Upper lobe of right lung (tissue), 1 donor: ENCODE measurements at regions not wholly inside any gene's neighbourhood (a gene's known extent, or its start where the extent isn't known, plus 50 kb on each side); places are given as distances from the start of the nearest gene placed in this dataset.
A peak's percentile ranks its signal among the peaks of the same experiment; 100 is the strongest.
"Not testable (repeated sequence)": the region's sequence is repeated elsewhere in the genome, so short reads cannot be mapped to it uniquely, and the experiment has no call there.

ENCODE experiments used
- ATAC-seq: fragments of 200-7000 bp; cut with Tn5 transposase; one replicate; pipeline ENCODE4 v1.9.1; 2020; ENCODE audit warnings: mild to moderate bottlenecking, moderate library complexity
- DNase-seq: peaks from one replicate; pipeline ENCODE4 v3.0.0-alpha.2; 2020
- H3K27ac ChIP-seq: fragments of 200-600 bp; one replicate; pipeline ENCODE4 v1.8.0; 2022
- H3K27me3 ChIP-seq: fragments of 200-600 bp; one replicate; pipeline ENCODE4 v1.8.0; 2022; ENCODE audit warnings: mild to moderate bottlenecking
- H3K36me3 ChIP-seq: fragments of 200-600 bp; one replicate; pipeline ENCODE4 v1.8.0; 2022
- H3K4me1 ChIP-seq: fragments of 200-600 bp; one replicate; pipeline ENCODE4 v1.8.0; 2022
- H3K4me3 ChIP-seq: fragments of 200-600 bp; one replicate; pipeline ENCODE4 v1.8.0; 2022; ENCODE audit warnings: mild to moderate bottlenecking
- H3K9me3 ChIP-seq: fragments of 200-600 bp; one replicate; pipeline ENCODE4 v1.8.0; 2022
- intact Hi-C: fragments of 100-400 bp; cut with DNase I; formaldehyde crosslinking; loops from one replicate; pipeline ENCODE4 v1.11.0; 2022
- TF ChIP-seq, protein P1 (sequence below): fragments of 200-600 bp; IDR thresholded peaks from one replicate; pipeline ENCODE4 v1.8.0; 2022; ENCODE audit warnings: antibody characterized with exemption
- donor health status: DM: no; HTN: yes; CAD: no; lungs with severe emphysema.

DNA sequence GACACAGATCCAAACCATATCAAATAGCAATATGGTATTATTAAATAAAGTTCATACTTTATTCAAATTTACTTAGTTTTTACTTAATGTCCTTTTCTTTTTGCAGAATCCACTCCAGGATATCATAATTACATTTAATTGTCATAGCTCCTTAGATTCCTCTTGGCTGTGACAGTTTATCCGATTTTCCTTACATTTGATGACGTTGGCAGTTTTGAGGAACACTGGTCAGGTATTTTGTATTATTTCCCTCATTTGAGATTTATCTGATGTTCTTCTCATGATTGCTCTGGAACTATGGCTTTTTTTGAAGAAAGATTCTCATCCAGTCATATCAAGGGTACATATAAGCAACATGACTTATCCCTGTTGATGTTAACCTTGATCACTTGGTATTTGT is 198.3 kb upstream of the STAC start:
- Histone ChIP-seq H3K27ac (no peak overlapping the region), H3K36me3 (no peaks in the 10 kb centered on the region), H3K4me1 (no peaks in the 10 kb centered on the region), H3K27me3 (no peaks in the 10 kb centered on the region), H3K9me3 (no peaks in the 10 kb centered on the region), H3K4me3 (no peak overlapping the region)
- DNase-seq (no peak), ATAC-seq (no peak)
- intact Hi-C loops: no loop called here
- TF ChIP-seq, protein P1, sequence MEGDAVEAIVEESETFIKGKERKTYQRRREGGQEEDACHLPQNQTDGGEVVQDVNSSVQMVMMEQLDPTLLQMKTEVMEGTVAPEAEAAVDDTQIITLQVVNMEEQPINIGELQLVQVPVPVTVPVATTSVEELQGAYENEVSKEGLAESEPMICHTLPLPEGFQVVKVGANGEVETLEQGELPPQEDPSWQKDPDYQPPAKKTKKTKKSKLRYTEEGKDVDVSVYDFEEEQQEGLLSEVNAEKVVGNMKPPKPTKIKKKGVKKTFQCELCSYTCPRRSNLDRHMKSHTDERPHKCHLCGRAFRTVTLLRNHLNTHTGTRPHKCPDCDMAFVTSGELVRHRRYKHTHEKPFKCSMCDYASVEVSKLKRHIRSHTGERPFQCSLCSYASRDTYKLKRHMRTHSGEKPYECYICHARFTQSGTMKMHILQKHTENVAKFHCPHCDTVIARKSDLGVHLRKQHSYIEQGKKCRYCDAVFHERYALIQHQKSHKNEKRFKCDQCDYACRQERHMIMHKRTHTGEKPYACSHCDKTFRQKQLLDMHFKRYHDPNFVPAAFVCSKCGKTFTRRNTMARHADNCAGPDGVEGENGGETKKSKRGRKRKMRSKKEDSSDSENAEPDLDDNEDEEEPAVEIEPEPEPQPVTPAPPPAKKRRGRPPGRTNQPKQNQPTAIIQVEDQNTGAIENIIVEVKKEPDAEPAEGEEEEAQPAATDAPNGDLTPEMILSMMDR: no peak

DNA sequence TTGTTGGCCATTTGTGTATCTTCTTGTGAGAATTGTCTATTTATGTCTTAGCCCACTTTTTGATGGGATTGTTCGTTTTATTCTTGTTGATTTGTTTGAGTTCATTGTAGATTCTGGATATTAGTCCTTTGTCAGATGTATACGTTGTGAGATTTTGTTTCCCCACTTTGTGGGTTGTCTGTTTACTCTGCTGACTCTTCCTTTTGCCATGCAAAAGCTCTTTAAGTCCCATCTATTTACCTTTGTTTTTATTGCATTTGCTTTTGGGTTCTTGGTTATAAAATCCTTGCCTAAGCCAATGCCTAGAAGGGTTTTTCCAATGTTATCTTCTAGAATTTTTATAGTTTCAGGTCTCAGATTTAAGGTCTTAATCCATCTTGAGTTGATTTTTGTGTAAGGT is 193.1 kb upstream of the STAC start:
- H3K27ac ChIP-seq, H3K4me3 ChIP-seq, H3K36me3 ChIP-seq, intact Hi-C loops, DNase-seq, ATAC-seq, H3K4me1 ChIP-seq, H3K9me3 ChIP-seq, H3K27me3 ChIP-seq: not testable (repeated sequence)

DNA sequence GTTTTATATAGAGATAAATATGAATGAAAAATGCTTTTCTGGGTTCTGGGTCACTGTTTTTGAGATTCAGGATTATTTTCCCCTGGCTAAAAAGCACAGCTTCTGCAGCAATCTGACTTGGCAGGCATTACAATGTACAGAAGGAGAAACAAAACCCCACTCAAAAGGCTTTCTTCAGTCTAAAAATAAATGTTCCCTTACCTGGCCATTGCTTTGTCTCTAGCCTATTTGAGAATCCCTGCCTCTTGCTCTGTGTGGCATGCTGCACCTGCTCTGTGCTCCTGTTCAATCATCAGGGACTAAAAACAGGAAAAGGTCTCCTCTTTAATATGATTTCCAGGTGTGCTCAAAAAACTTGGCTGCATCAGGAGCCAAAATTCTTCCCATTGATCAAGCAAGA is 187.4 kb upstream of the STAC start:
- intact Hi-C loops: no loop called here
- H3K27me3 ChIP-seq: no peaks in the 10 kb centered on the region

DNA sequence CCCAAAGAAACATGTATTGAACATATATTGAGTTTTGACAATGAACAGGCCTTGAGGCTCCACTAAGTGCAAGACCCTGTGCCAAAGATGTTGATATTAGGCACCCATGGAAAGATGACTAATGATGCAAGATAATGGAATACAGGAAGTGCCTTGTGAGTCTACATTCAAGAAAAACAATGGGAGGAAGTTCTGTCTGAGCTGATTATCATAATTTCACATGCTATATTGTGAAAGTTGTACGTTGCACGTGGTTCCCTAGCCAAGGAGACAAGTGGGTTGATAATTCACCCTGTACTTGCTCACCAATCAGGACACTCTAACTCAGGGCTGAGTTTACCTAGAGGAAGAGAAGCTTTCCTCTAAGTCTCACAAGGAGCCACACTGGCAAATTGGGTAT is 186.9 kb upstream of the STAC start:
- TF ChIP-seq, protein P1: no peak
- intact Hi-C loops: no loop called here
- Histone ChIP-seq H3K36me3 (no peaks in the 10 kb centered on the region), H3K27me3 (no peaks in the 10 kb centered on the region), H3K27ac (no peak overlapping the region), H3K9me3 (no peaks in the 10 kb centered on the region), H3K4me1 (no peaks in the 10 kb centered on the region), H3K4me3 (no peak overlapping the region)
- no peak for DNase-seq
- ATAC-seq: peak; percentile 41

More for the DNA sequence above, 187.4 kb upstream of the STAC start:
- no peaks in the 10 kb centered on the region for H3K36me3 ChIP-seq
- ATAC-seq: no peak
- DNase-seq: no peak
- no peak overlapping the region for H3K4me3 ChIP-seq
- no peaks in the 10 kb centered on the region for H3K4me1 ChIP-seq
- no peaks in the 10 kb centered on the region for H3K9me3 ChIP-seq
- TF ChIP-seq, protein P1: no peak
- H3K27ac ChIP-seq: no peak overlapping the region

DNA sequence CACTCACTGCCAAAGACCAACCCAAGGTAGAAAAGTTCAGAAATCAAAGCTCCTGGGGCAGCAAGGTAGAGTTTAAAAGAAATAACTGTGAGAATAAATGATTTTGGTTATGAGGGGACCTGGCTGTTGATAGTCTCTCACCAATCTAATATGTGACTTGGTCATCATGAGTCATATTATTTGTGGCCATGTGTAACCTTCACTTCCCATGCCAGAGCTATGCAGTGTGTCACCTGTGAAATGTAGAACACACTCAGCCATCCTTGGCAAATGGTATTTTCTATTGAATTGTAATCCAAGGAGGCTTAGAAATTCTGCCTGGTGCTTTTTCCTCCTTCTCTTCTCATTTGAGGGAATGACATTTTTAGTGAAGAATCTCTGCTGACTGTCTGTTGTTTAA is 184.2 kb upstream of the STAC start:
- no peaks in the 10 kb centered on the region for H3K36me3 ChIP-seq
- intact Hi-C loops: no loop called here
- H3K27ac ChIP-seq: no peak overlapping the region
- no peaks in the 10 kb centered on the region for H3K27me3 ChIP-seq
- no peaks in the 10 kb centered on the region for H3K4me1 ChIP-seq
- H3K4me3 ChIP-seq: no peak overlapping the region
- ATAC-seq (no peak), DNase-seq (no peak)
- H3K9me3 ChIP-seq: no peaks in the 10 kb centered on the region
- TF ChIP-seq, protein P1: no peak

DNA sequence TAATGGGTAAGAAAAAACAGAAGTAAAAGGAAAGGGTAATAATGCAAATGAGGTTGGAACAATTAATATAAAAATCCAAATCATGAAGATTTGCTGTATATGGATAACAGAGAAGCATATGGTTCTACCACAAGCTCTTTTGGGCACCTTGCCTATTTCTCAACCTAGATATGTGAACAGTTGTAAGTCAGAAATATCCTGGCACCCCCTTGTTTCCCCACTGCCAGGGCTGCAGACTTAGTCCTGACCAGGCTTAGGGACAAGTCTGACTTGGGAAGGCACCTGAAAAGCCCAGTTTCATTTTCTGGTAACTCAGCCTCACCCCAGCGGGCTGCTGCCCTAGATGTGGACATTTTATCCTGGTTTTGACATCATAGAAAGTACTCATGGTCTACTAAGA is 183.2 kb upstream of the STAC start:
- TF ChIP-seq, protein P1: no peak
- no peak for ATAC-seq
- Histone ChIP-seq H3K9me3 (no peaks in the 10 kb centered on the region), H3K4me3 (no peak overlapping the region), H3K27me3 (no peaks in the 10 kb centered on the region), H3K36me3 (no peaks in the 10 kb centered on the region), H3K27ac (no peak overlapping the region), H3K4me1 (no peaks in the 10 kb centered on the region)
- intact Hi-C loops: no loop called here
- no peak for DNase-seq
